GM18870 (cell line): ENCODE measurements at regions not wholly inside any gene's neighbourhood (a gene's known extent, or its start where the extent isn't known, plus 50 kb on each side); places are given as distances from the start of the nearest gene placed in this dataset.

Experiments used
- ATAC-seq: cut with Tn5 transposase; IDR thresholded peaks from one replicate; pipeline ENCODE4 v1.9.1; 2021; ENCODE audit warnings: moderate library complexity; ENCODE audit not compliant: unreplicated experiment

DNA sequence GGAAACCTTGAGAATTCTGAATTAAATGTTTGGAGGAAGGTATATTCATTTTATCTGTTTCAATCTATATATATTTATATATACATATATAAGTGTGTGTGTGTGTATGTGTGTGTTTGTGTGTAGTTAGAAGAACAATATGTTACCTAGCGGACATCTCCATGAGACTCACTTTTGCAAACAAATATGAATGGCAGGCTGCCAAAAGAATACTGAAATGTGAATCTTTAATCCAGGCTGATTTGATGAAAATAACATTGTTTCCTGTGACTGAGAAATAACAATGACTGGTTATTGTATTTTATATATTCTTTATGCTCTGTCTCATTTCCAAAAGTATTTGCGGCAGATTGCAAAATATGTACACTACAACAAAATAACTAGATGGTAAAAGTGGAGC, 255.5 kb upstream of the TGFBR2 start:
- ATAC-seq = no peak

DNA sequence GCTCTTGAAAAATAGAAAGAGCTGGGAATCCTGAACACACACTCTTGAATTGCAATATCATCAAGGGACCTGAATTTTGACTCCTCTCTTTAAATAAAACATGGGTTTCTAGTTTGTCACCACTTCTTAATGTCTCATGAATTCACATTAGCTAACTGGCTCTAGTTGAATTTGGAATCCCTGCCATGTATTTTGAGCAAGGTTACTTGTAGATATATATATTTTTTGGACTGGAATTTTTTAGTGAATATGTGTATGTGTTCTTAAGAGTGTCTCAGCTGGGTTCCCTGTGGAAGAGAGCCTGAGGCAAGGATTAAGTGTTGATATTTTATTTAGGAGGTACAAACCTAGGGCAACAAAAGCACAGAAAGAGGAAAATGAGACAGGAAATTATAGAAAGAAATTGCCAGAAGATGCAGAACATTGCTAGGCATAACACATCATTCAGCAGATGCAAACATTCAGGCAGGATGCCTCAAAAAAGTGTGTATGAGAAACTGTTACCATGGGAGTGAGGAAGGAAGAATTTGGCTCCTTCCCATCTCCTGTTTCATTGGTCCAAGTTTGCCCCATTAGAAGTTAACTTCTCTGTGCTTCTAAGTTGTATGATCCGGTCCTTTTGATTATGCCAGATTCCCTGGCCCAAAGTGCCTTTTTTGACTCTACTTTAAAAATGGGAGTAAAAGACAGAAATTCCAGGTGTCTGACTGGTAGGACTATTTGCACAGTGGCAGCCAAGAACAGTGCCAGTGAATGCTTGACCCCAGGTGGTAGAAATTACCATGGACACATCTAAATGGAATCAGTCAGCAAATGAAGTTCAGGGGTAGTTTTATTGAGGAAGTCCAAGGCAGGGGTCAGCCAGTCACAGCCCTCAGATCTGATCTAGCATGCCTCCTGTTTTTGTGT, 253.7 kb upstream of the TGFBR2 start:
- ATAC-seq = no peak

DNA sequence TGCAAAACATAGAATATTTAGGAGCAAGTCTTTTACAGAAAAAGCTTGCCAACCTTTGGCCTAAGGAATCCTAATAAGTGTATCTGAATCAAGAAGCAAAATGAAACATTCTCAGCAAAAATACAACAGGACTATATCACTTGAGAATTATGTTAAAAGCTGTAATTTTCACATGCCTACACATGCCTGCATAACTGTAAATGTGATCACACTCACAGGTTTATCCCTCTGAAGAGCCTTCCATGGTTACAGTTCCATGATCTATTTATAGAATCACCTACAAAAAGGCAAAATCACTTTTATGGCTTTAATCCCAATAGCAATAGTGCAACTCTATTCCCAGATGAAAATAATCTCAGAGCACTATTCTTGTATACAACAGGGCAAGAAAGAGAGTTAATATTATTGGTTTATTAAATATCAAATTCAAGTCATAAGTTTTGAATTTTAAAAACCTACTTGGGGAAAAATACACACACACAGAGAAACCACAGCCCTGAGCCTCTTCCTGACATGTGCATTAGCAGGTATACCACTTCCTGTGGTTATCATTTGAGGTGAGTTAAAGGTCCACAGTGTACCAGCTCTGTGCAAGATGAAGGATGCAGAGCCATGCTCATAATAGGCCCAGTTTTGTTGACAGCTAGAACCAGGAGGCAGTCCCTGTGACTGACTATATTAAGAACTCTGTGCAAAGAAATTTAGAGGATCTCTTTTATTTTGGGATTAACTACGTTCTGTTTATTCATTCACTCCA, 252.5 kb upstream of the TGFBR2 start:
- peak; percentile 99 for ATAC-seq

DNA sequence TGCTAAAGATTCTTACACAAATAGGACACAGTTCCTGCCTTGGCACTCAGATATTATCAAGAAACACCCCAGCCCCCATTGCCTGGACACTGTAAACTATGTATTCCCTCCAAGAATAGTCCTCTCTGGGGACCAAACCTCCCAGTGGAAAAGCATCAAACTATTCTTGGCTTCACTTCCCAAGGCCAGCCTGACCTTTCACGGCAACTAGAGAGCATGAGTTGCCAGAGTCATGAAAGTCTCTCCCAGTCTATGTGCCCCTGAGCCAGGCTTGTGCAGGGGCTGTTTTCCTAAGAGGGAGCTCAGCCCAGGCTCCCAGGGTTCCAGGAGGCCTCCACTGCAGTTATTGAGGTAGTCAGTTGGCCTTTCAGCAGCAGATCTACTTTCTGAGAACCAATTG, 251.9 kb upstream of the TGFBR2 start:
- ATAC-seq = no peak

DNA sequence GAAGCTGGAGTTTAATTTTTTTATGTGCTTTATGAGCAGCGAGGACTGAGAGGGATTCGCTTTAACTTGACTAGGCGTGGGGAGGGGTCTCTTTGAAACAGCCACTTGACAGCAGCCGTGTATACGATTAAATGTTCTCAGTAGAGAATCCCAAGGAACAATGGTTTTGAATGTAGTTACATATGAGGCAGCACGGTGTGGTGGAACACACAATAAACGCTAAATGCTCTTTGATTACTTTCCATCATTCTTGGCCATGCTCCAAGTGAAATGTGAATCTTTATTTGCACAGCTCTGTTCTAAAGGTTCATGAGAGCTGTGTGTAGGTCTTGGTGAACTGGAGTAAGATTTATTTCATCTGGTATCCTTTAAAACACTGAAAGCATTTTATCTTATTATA, 251.4 kb upstream of the TGFBR2 start:
- no peak for ATAC-seq

DNA sequence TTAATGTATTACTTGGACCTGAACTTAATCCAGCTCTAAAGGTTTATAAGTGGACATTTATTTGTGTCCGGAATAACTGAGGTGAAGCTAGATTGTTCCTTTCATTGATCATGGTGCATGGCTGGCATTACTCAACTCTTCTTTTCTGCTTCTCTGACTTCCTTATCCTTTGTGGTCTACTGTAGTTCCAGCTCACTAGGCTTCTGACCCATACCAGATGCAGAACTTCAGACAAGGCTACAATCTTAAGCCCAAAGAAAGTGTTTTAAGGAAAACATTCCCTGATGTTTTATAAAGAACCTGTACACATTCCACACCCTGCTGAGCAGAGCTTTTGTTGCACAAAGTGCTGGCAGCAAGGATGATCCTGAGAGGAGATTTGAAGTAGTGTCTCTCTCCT, 250.8 kb upstream of the TGFBR2 start:
- no peak for ATAC-seq

DNA sequence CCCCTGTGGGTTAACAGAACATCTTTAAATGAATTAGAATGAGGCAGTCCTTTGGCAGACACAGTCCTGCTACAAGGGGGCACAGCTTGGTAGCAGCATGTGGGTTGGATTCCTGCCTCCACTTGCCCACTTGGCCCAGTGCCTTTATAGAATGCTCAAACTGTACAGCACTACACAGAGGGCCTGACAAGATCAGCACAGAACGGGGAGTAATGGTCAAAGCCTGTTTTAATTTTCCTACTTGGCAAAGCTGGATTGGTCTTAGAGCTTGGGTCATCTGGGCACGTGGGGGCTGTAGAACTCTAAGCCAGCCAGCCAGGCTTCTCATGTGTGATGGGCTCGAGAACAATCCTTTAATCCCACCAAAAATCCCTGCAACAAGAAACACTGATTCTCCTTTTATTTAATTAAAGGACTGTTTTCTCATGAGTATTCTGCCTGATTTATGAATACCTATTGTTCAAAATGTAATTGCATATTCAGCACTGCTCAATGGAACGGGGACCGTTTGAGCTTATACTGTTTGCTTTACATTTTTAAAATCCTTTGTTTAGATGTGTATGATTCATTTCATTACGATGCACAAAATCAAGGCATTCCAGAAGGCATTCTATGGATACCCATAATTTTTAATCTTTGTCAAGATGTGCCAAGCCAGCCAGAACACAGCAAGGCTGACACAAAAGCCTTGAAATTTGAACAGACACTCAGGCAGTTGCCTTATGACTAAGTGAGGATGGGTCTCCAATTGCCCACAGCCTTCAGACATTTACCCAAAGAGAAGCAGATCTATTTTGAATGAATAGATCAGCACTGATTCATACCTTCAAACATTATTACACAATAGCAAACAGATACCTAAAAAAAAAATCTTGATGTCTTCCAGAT, 249.3 kb upstream of the TGFBR2 start:
- ATAC-seq = no peak

DNA sequence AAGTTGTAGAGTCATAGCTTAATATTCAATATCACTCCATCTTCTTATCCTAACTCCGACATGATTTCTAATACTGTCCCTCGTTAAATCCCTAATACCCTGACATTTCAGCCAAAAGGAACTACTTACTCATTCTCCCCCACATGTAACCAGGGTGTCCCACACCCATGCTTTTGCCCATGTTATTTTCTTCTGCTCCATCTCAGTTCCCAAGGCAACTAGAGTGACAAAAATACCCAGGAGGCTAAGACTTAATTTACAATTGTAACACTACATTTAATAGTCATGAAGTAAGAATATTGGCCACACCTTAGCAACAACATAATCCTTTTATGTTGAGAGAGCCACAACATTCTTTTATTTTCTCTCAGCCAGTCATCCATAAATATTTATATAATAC, 248.5 kb upstream of the TGFBR2 start:
- ATAC-seq = no peak

DNA sequence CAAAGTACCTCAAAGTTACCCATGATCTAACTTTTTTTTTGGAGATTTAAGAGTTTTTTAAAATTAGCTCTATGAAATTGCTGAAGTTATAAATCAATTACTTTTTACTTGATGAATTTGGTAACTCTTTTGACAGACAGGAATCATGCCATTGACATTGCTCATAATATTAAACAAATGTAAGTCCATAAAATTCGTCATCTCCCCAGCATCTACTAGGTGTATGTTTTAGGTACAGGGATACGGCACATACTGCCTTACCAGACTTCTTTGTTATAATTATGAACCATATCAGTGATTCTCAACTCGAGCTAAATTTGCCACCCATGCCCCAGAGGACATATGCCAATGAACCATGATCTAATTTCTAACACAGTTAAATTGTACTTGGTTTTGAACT, 247.5 kb upstream of the TGFBR2 start:
- ATAC-seq = no peak

DNA sequence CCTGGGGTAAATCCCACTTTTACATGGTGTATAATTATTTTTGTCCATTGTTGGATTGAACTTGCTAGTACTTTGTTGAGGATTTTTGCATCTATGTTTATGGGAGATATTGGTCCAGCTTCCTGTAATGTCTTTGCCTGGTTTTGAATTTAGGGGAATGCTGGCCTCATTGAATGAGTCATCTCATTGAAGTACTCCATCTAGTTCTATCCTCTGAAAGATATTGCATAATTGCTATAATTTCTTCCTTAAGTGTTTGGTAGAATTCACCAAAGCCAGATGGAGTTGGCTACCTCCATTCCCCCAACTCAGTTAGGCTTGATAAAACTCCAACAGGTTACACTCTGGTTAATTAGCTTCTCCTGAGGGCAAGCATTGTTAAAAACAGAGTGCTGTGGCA, 237.4 kb upstream of the TGFBR2 start:
- ATAC-seq = no peak

DNA sequence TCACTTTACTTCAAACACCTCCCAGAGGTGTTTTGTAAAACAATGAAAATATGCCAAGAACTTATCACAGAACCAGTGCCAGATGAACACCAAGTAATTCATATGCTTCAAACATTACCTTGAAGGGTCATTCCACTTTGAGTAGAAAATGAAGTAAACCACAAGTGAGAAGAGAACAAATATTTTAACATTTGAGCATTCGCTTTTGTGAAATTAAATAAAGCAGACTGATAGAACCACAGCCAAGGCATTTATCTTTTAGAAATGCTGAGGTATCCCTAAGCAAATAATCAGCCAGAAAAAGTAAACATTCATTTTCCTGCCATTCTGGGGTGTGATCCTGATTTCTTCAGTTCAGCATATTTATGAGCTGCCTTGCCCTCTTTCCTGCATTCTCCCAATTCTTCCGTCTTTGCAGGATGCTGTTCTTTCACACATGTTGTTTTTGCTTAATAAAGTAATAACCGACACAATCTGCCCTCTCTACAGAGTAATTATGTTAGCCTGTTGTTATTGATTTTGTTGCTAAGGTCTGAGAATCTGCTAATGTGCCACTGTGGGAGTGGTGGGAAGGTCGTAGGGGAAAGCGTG, 235.6 kb upstream of the TGFBR2 start:
- ATAC-seq = no peak

DNA sequence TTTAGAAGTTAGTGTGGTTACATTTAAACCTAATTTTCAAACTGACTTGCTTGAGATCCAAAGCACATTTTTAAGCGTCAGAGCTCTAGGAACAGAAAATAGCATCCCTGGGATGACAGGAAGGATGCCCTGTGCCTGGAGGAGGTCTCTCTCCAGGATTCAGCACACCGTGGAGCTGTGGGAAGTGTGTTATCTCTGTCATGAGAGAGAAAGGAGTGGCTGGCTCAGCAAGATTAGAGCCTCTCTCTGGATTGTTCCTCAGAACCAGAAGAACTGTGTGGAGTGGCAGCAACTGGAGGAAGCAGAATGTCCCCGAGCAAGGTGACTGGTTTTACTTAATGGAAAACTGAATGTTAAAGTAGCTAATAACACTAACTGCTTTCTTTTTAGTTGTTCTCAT, 233.6 kb upstream of the TGFBR2 start:
- no peak for ATAC-seq

DNA sequence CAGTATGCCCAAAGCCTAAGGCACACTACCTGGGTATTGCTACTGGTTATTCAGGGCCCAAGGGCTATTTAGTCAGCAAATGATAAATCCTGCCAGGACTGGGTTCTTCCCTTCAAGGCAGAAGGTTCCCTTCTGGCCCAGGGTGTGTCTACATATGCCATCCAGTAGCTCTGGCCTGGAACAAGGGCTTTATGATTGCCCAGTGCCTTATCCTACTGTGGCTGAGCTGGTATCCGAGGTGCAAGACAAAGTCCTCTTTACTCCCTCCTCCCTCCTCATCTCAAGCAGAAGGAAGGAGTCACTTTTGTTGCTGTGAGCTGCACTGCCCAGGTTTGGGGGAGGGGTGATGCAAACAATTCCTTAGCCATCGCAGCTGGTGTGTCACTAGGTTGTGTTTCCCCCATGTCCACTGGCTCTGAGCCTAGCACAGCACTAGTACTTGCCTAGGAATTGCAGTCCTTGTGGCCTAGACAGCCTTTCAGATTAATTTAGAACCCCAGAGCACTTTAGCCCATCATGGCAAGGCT, 221.8 kb upstream of the TGFBR2 start:
- ATAC-seq = no peak

DNA sequence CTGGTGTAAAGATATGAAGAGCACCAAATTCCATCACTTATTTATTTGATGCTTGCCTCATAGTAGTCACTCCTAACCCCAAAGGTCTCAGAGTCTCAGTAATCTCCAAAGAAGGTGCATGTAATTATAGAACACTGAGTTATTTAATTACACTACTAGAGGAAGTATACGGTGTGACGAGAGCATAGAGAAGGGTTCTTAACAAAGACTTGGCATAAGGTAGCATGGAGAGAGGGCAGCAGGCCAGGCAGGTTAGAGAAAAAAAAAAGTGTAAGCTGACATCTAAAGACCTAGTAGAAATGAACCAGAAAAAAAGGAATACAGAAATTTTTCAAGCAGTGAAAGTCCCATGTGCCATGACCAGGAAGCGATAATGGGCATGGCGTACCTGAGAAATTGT, 213.3 kb upstream of the TGFBR2 start:
- ATAC-seq = no peak

DNA sequence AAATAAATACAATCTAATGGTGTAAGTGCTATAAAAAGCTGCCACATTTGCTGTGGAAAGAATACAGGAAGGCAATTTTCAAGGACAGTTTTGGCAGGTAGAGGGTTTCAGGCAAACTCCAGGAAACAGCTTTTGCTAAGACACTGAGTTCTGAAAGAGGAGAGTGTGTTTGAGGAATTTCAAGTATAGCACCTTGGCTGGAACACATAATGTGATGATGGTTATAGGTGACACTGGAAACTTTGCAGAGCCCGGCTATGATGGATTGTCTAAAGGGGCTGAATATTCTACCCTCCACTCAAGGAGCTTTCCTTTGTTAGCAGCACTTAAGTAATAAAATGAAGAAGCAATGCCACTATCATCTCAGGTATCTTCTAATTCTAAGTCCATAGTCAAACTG, 209.4 kb upstream of the TGFBR2 start:
- ATAC-seq = no peak

DNA sequence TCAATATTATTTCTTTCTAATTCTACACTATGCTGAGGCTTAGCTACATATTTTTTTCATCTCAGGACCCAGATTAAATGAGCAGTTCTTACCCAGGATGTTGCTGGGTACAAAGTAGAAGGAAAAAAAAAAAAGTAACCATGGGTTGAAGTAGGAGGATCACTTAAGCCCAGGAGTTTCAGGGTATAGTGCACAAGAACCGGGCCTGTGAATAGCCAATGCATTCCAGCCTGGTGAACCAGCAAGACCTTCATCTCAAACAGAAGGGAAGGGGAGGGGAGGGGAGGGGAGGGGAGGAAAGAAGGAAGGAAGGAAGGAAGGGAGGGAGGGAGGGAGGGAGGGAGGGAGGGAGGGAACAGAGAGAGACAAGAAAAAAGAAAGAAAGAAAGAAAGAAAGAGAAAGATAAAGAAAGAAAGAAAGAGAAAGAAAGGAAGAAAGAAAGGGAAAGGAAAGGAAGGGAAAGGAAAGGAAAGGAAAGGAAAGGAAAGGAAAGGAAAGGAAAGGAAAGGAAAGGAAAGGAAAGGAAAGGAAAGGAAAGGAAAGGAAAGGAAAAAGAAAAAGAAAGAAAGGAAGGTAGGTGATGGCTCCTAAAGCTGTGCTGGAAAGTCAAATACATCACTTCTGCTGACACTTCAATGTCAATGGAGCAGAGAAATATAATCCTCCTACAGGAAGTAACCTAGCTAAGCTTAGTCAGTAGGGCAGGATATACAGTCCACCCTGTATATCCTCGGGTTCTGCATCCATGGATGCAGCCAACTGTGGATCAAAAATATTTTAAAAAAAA, 206.8 kb upstream of the TGFBR2 start:
- ATAC-seq = no peak

DNA sequence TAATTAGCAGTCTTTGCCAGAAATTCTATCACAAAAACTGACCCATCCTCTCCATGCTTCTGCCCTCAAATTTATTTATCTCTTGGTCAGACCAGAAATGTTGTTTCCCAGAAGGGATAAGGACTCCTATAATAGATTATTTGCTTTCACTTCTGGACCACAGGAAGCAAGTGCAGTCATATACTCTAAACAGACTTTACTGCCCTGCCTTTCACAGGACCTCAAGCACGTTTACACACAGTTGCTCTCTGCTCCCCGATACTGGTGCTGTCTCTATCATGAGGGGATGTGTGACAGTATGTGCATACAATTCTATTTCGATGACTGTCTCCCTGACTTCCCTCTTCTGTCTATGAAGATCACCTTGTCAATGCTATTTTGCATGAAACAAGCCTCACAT, 205.5 kb upstream of the TGFBR2 start:
- ATAC-seq = no peak

DNA sequence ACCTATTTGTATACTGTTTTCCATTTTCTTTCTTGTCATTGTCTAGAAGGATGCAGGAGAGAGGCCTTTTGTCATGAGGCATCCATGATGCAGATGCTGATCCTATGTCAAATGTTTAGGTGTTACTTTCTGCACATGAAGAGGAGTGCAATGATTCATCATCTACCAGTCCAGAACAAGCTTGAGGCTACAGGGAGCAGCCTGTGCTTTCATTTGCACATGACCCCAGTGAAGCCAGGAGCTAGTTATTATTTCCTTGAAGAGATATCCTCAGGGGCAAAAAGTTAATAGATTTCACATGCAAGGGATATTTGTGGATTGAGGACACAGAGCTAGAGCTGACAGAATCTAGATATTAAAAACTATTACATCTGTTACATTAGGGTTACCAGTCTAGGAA, 204.4 kb upstream of the TGFBR2 start:
- no peak for ATAC-seq

DNA sequence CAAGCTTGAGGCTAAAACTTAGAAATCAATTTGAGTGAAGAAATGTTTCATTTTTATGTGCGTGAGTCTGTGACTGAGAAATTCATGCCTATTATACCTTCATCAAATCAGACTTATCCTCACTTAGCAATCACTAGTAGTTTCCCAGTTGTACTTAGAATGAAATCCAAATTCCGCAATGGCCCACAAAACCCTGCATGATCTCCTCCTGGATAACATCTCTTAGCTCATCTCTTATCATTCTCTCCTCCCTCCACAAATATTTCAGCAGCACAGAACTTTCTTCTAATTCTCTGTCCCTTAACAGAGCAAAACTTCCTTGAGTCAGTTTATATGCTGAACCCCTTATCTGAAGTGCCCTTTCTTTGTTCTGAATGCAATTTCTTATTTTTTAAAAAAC, 198.8 kb upstream of the TGFBR2 start:
- no peak for ATAC-seq

DNA sequence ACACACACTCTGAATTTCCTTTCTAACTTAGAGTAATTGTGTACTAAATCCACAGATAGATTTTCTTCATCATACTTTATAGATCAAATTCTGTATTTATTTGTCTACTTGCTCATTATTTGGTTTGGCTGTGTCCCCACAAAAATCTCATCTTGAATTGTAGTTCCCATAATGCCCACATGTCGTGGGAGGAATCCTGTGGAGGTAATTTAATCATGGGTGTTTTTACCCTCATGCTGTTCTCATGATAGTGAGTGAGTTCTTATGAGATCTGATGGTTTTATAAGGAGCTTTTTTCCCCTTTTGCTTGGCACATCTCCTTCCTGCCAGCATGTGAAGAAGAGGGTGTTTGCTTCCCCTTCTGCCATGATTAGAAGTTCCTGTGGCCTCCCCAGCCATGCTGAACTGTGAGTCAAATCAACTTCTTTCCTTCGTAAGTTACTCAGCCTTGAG, 198.3 kb upstream of the TGFBR2 start:
- no peak for ATAC-seq
